ENCODE measurements at regions not wholly inside any gene's neighbourhood (a gene's known extent, or its start where the extent isn't known, plus 50 kb on each side); places are given as distances from the start of the nearest gene placed in this dataset.

GRCh38 chr13:107475753-107476453 is 739.4 kb downstream of the LIG4 start:
- DNase-seq (ENCODE audit: low spot score) = no peak

- no peak for DNase-seq (ENCODE audit: low spot score)
These were observed 742.1 kb downstream of the LIG4 start for GRCh38 chr13:107473253-107473652.

DNA sequence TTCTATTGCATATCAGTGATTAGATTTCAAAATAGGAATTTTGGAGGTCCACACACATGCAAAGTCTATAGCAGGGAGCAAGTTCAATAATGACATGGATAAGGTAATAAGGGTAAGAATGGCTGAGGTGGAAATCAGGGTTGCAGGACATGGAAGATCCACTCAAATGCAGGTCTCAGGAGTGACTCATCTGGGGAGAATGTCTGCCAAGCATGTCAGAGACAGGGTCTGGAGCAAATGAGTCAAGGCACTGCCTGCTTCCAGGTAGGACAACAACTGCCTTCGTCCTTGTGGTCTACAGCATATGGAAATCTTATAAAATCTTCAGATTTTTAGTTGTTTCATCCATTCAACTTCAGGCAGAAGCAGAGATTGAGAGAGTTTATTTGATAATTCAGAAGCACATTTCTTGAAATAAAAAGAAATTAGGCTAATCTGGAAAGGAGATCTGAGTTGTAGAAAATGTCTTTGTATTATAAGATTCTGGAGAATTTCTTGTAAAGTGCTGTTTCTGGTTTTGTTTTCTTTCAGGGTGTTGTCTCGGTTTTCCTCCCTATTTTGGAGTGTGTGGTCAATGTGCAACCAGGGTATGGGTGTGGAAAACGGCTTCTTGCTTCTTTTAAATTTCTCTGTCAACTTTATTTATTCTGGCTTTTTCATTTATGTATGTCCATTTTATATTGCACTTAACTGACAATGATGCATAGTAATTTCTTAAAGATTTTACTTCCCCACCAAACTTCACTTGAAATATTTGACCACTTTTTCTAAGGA is 748.8 kb downstream of the LIG4 start:
- no peak for DNase-seq (ENCODE audit: low spot score)

- DNase-seq (ENCODE audit: low spot score) = no peak
These were observed 752.8 kb downstream of the LIG4 start for GRCh38 chr13:107462501-107462900.

GRCh38 chr13:107461751-107462150 is 753.6 kb downstream of the LIG4 start:
- DNase-seq (ENCODE audit: low spot score) = no peak

DNA sequence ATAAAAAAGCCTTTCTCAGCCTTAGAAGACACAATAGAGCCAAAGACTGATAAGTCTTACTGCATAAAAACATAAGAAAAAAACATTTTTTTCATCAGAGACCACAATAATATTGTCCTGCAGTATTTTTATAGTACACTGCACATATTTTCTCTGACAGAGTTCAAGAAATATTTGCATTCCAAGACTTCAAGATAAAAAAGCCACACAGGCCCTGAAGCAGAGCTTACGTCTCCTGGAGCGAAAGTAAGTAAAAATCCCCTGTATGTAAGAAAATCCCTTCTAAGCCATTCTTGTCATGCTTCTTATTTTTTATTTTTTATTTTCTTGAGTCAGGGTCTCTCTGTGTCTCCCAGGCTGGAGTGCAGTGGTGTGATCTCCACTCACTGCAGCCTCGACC is 755.9 kb downstream of the LIG4 start:
- DNase-seq (ENCODE audit: low spot score) = no peak

GRCh38 chr13:107458269-107458668 is 757.1 kb downstream of the LIG4 start:
- DNase-seq (ENCODE audit: low spot score) = no peak

DNA sequence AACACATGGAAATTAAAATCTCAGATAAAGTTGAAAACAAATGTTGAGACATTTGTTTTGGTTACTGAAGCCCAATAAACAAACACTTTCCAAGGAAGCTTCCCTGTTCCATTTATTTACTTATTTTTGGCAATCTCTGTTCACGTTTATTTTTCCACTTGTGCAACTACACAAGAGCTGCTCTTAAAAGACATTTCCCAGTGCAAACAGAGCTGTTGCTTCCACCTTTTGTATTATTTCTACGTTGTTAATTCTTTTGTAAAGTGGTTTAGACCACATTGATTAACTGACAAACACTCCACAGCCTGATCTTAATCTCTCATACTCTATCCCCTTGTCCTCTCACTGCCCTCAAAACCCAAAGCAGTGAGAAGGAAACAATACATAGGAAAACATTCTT is 757.6 kb downstream of the LIG4 start:
- no peak for DNase-seq (ENCODE audit: low spot score)

DNA sequence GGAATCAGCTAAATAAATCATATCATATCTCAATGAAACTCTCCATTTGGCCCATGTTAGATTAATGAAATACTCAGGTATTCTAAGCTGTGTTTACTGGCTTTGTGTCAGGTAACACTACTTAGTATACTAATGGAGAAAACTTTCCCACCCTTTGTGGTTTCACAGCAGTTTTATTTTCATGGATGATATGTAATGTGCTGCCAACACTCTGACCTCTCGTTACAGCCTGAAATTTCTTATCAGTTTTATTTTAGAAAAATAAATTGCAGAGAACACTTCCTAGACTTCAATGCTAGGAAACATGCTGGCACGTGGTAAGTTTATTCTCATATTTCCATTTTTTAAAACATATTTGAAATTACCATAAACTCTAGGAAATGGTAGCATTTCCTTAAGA is 758.9 kb downstream of the LIG4 start:
- no peak for DNase-seq (ENCODE audit: low spot score)

DNA sequence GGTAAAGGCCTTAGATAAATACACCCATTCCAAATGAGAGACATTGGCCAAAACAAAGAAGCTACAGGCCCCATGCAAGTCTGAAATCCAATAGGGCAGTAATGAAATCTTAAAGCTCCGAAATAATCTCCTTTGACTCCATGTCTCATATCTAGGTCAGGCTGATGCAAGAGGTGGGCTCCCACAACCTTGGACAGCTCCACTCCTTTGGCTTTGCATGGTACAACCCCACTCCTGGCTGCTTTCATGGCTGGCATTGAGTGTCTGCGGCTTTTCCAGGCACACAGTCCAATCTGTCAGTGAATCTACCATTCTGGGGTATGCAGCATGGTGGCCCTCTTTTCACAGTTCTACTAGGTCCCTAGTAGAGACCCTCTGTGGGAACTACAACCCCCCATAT is 762.5 kb downstream of the LIG4 start:
- no peak for DNase-seq (ENCODE audit: low spot score)

GRCh38 chr13:107450931-107451330 is 764.4 kb downstream of the LIG4 start:
- peak; percentile 63 for DNase-seq (ENCODE audit: low spot score)

DNA sequence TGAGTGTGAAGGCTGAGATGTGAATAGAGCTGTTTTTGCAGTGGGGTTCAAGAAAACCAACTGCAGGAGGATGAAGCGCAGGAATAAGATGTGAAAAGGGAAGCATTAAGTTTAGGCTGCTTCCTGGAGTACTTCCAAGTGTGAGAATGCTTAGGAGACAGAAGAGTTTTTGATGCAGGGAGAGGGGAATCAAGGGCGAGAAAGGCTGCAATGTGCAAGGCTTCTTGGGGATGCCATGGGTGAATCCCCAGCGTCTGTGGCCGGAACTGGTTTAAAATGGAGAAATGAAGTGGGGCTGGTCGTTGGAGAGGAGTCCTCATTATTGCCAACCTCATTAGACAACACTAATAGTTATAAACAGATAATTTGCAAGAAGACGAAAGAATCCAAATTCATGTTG is 764.9 kb downstream of the LIG4 start:
- no peak for DNase-seq (ENCODE audit: low spot score)

- no peak for DNase-seq (ENCODE audit: low spot score)
These were observed 767.7 kb downstream of the LIG4 start for GRCh38 chr13:107447591-107447990.

DNA sequence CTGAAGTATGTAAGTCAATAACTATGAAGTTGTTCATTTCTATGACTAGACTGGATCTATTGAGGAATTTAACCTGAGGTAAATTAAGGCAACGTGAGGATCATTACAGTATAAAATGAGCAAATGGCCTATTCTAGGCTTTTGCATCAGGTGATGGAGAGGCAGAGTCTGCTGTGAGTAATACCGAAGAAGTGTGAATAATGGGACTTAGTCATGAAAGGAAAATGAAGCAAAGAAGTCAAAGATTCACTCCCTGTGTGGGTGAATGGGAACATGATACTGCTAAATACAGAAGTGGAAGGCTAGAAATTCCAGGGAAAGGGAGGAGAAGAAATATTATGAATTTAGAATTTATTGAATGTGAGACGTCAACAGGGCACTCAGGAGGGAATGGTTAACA is 774.1 kb downstream of the LIG4 start:
- DNase-seq (ENCODE audit: low spot score) = peak; percentile 16

DNA sequence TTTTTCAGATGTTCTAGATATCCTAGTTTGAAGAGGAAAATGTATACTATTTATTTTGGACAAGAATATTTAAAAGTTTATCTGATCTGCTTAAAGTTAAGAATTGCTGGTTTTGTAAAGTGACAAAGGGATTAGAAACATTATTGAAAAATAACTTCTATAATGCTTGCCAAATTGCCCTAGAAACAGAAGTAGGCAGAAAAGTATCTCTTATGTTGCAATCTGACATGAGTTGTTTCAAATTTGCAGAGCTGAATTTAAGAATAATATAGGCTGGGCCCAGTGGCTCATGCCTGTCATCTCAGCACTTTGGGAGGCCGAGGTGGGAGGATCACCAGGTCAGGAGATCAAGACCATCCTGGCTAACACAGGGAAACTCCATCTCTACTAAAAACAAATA is 777.1 kb downstream of the LIG4 start:
- DNase-seq (ENCODE audit: low spot score) = no peak

DNA sequence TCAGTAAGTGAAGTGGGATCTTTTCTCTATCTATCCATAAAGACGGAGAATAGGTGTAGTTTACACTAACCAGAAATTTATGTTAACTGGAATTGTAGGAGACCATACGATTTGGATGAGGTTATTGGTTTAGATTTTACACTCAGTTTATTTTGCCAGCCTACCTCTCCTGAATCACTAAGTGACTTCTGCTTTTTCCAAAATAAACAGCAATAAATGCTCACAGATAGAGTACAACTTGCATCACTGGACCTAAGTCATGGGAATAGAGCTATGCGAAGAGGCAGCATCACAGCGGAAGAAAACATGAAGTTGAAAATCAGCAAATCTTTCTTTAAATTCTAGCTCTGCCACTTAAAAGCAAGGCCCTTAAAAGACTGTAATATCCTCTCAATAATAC is 781.0 kb downstream of the LIG4 start:
- no peak for DNase-seq (ENCODE audit: low spot score)

GRCh38 chr13:107427536-107427935 is 787.8 kb downstream of the LIG4 start:
- no peak for DNase-seq (ENCODE audit: low spot score)

DNA sequence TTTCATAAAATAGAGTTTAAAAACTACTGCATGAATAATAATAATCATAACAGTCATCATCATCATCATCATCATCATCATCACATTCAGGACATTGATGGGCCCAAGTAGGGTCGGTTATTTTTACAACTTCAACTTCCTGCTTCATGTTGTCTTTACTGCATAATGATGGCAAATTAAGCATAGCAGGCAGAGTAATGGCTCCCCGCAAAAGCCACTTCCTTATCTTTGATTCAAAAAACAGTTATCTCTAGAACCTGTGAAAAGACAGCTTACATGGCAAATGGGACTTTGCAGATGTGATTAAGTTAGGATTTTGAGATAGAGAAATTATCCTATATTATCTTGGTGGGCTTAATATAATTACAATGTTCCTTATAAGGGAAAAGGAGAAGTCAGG is 792.9 kb downstream of the LIG4 start:
- DNase-seq (ENCODE audit: low spot score) = no peak

DNA sequence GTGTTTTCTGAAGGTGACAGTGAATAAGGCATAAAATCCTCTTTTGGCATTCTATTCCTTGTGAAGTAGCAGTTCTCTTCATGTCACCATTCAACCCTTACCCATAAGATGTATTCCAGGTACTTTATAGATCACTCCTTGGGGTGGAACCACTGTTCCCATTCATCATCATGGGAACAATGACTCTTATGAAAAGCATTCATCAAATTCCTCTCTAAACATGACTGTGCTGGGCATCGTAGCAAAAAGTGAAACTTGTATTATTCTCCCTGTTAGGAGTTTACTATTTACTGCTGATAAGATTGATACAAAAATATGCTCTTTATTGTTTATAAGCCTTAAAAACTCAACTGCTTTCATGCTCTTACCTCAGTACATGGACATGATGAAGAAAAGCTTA is 793.4 kb downstream of the LIG4 start:
- DNase-seq (ENCODE audit: low spot score) = no peak

GRCh38 chr13:107421028-107421427 is 794.3 kb downstream of the LIG4 start:
- DNase-seq (ENCODE audit: low spot score) = no peak

GRCh38 chr13:107413005-107413404 is 802.3 kb downstream of the LIG4 start:
- DNase-seq (ENCODE audit: low spot score) = no peak

GRCh38 chr13:107407074-107407473 is 808.3 kb downstream of the LIG4 start:
- DNase-seq (ENCODE audit: low spot score) = no peak

DNA sequence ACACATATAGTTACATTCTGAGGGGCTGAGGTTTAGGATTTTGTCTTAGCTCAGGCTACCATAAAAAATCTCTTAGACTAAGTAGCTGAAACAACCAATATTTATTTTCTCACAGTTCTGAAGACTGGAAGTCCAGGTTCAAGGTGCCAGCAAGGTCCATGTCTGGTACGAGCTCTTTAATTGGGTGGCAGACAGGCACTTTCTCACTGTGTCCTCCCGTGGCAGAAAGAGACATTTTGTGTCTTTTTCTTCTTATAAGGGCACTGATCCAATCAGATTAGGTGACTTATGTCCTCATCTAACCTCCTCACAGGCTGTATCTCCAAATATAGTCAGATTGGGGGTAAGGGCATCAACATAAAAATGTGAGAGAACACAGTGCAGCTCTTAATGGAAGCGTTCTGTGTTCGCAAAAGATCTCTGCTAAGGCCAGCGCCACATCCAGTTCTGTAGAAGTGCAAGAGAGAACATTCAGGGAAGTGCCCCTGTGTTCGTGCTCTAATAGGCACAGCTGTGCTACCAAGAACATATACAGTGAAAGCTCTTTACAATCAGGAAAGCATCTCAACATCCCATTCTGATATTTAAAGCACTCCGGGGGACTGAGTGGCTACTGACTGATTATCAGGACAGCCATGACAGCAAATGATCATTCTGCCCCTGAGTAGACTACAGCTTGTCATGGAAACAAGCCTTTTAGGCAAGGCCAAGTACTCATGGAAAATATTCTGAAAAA is 819.2 kb downstream of the LIG4 start:
- DNase-seq (ENCODE audit: low spot score) = no peak

Data from AG08395 (cell line).